Keratinocyte (primary cell): ENCODE measurements at regions not wholly inside any gene's neighbourhood (a gene's known extent, or its start where the extent isn't known, plus 50 kb on each side); places are given as distances from the start of the nearest gene placed in this dataset.

ENCODE experiments used
- DNase-seq: peaks from one replicate; pipeline ENCODE4 v3.0.0-alpha.2; 2011; ENCODE audit warnings: low read depth, missing footprints, low spot score
- FAIRE-seq: peaks from 2 replicates; lab custom pipeline; 2011; peaks lifted over from hg19 to GRCh38; lab: Jason Lieb, UNC
- H2AFZ ChIP-seq: 2 replicates; pipeline ENCODE4 v1.6.0; 2012; ENCODE audit warnings: low read length, control low read depth, inconsistent platforms; ENCODE audit not compliant: control insufficient read depth
- H3K27ac ChIP-seq: 2 replicates; pipeline ENCODE4 v1.5.1; 2011; ENCODE audit warnings: low read length; ENCODE audit not compliant: control insufficient read depth, insufficient read depth
- H3K27me3 ChIP-seq: 3 replicates; pipeline ENCODE4 v1.6.0; 2011; ENCODE audit warnings: low read length; ENCODE audit not compliant: control insufficient read depth, insufficient read depth; ENCODE audit errors: extremely low read depth
- H3K36me3 ChIP-seq, 2 experiments: 2 replicates in 1 of 2; 3 replicates in 1 of 2; pipeline ENCODE4 v1.5.1; 2011; ENCODE audit warnings: low read length in 2 of 2, mild to moderate bottlenecking in 1 of 2; ENCODE audit not compliant: control insufficient read depth in 2 of 2, insufficient read depth in 2 of 2; ENCODE audit errors: extremely low read depth in 1 of 2
- H3K4me1 ChIP-seq: 3 replicates; pipeline ENCODE4 v1.5.1; 2011; ENCODE audit warnings: low read length; ENCODE audit not compliant: control insufficient read depth, insufficient read depth; ENCODE audit errors: extremely low read depth
- H3K4me2 ChIP-seq: 3 replicates; pipeline ENCODE4 v1.6.0; 2011; ENCODE audit warnings: low read depth, low read length; ENCODE audit not compliant: control insufficient read depth, insufficient read depth; ENCODE audit errors: extremely low read depth
- H3K4me3 ChIP-seq, 3 experiments: fragments of 200-600 bp in 1 of 3; sonication (generic) in 1 of 3; 2 replicates in 2 of 3; 3 replicates in 1 of 3; pipeline ENCODE4 v1.5.1; 2011 to 2016; ENCODE audit warnings: low read length in 3 of 3, mild to moderate bottlenecking in 3 of 3, control low read depth in 2 of 3, inconsistent platforms in 1 of 3, low read depth in 1 of 3, mixed read lengths in 1 of 3, mixed run types in 1 of 3, moderate library complexity in 1 of 3; ENCODE audit not compliant: control insufficient read depth in 2 of 3, insufficient read depth in 2 of 3; ENCODE audit errors: extremely low read depth in 1 of 3
- H3K79me2 ChIP-seq: 2 replicates; pipeline ENCODE4 v1.6.0; 2012; ENCODE audit warnings: low read length; ENCODE audit not compliant: control insufficient read depth, insufficient read depth
- H3K9ac ChIP-seq: 3 replicates; pipeline ENCODE4 v1.6.0; 2011; ENCODE audit warnings: low read length; ENCODE audit not compliant: control insufficient read depth, insufficient read depth; ENCODE audit errors: extremely low read depth
- H3K9me1 ChIP-seq: 3 replicates; pipeline ENCODE4 v1.6.0; 2011; ENCODE audit warnings: low read length; ENCODE audit not compliant: control insufficient read depth, insufficient read depth; ENCODE audit errors: extremely low read depth
- H3K9me3 ChIP-seq: 2 replicates; pipeline ENCODE4 v1.5.1; 2012; ENCODE audit warnings: low read depth, low read length; ENCODE audit not compliant: control insufficient read depth
- H4K20me1 ChIP-seq: 3 replicates; pipeline ENCODE4 v1.6.0; 2011; ENCODE audit warnings: low read length; ENCODE audit not compliant: control insufficient read depth, insufficient read depth; ENCODE audit errors: extremely low read depth
- CTCF ChIP-seq, 3 experiments: IDR thresholded peaks in 1 of 3; conservative IDR thresholded peaks in 1 of 3; optimal IDR thresholded peaks in 1 of 3; 2 replicates in 2 of 3; 3 replicates in 1 of 3; pipeline versions ENCODE3 to v1.5.1; 2011; ENCODE audit warnings: low read length in 3 of 3, mild to moderate bottlenecking in 3 of 3, moderate library complexity in 2 of 3, control low read depth in 1 of 3, inconsistent platforms in 1 of 3; ENCODE audit not compliant: insufficient read depth in 2 of 3; ENCODE audit errors: extremely low read depth in 1 of 3
- EZH2 ChIP-seq: IDR thresholded peaks from one replicate; pipeline ENCODE4 v1.6.1; 2012; ENCODE audit warnings: inconsistent platforms, mild to moderate bottlenecking, low read length, moderate library complexity
- dilution Hi-C: fragments of 300-500 bp; cut with MboI; formaldehyde crosslinking; loops from one replicate; pipeline ENCODE4 v1.7.0; 2020; ENCODE audit warnings: low sequenced_read_pairs; ENCODE audit not compliant: extremely low pct_ligation_motif_present

DNA sequence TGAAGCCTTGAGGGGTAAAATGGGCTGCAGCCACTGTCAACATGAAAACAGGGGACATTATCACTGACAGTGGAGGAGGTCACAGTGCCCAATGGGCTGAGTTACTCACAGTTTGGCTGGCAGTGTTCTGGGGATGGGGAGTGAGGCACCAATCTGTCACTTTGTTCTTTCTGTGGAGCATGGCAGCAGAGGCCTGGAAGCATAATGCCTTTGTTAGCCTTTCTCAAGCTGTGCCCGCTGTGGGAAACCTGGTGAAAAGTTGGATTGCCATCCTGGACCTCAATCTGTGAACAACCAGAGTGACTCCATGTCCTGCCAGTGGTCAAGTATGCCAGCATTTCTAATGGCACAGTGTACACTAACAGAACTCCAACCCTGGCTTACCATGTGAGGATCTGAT, 143.6 kb downstream of the OR2B2 start:
- H3K36me3 ChIP-seq: no peaks in the 10 kb centered on the region
- no peak overlapping the region for H3K27ac ChIP-seq
- H3K27me3 ChIP-seq: no peaks in the 10 kb centered on the region
- no peak overlapping the region for H3K4me3 ChIP-seq
- dilution Hi-C loops: no loop called here
- FAIRE-seq: no peak
- no peaks in the 10 kb centered on the region for H3K9me1 ChIP-seq
- TF ChIP-seq EZH2 (no peak), CTCF (optimal IDR thresholded peaks at IDR 0.05 in 1 of 3, IDR thresholded peaks at IDR 0.05 in 1 of 3, conservative IDR thresholded peaks at IDR 0.05 in 1 of 3; ENCODE audit: extremely low read depth in 1 of 3, insufficient read depth in 2 of 3, low read length in 3 of 3) (no peak)
- no peak overlapping the region for H2AFZ ChIP-seq
- H3K9me3 ChIP-seq: no peaks in the 10 kb centered on the region
- no peak for DNase-seq
- H3K9ac ChIP-seq: no peak overlapping the region
- no peaks in the 10 kb centered on the region for H4K20me1 ChIP-seq
- no peaks in the 10 kb centered on the region for H3K79me2 ChIP-seq
- H3K4me1 ChIP-seq: peaks cover 6% of the 10 kb centered on the region
- H3K4me2 ChIP-seq: no peak overlapping the region

DNA sequence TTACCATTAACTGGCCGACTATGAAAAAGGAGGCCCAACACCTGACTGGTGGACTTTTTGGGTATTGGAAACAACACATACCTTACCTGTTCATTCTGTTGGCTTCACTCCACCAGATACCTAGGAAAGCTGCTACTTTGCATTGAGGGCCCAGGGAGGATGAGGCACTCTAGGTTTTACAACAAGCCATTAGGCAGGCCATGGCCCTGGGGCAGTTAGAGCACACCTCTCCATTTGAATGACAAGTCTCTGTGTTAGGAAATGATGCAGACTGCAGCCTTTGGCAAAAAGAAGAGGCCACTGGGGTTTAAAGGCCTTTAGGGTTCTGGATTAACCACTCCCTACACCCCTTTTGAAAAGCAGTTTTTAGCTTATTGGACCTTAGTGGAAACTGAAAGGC, 144.3 kb downstream of the OR2B2 start:
- Histone ChIP-seq H3K9me1 (no peaks in the 10 kb centered on the region), H3K9ac (no peak overlapping the region), H3K79me2 (no peaks in the 10 kb centered on the region), H3K9me3 (no peaks in the 10 kb centered on the region), H3K4me3 (no peak overlapping the region), H2AFZ (no peak overlapping the region), H3K36me3 (no peaks in the 10 kb centered on the region), H3K27ac (no peak overlapping the region), H4K20me1 (no peaks in the 10 kb centered on the region), H3K4me1 (peaks cover 6% of the 10 kb centered on the region), H3K4me2 (no peak overlapping the region), H3K27me3 (no peaks in the 10 kb centered on the region)
- dilution Hi-C loops: no loop called here
- DNase-seq (no peak), FAIRE-seq (no peak)
- TF ChIP-seq EZH2 (no peak), CTCF (optimal IDR thresholded peaks at IDR 0.05 in 1 of 3, IDR thresholded peaks at IDR 0.05 in 1 of 3, conservative IDR thresholded peaks at IDR 0.05 in 1 of 3; ENCODE audit: extremely low read depth in 1 of 3, insufficient read depth in 2 of 3, low read length in 3 of 3) (no peak)
